ENCODE measurements at regions not wholly inside any gene's neighbourhood (a gene's known extent, or its start where the extent isn't known, plus 50 kb on each side); places are given as distances from the start of the nearest gene placed in this dataset.
"Not testable (repeated sequence)": the region's sequence is repeated elsewhere in the genome, so short reads cannot be mapped to it uniquely, and the experiment has no call there.

DNA sequence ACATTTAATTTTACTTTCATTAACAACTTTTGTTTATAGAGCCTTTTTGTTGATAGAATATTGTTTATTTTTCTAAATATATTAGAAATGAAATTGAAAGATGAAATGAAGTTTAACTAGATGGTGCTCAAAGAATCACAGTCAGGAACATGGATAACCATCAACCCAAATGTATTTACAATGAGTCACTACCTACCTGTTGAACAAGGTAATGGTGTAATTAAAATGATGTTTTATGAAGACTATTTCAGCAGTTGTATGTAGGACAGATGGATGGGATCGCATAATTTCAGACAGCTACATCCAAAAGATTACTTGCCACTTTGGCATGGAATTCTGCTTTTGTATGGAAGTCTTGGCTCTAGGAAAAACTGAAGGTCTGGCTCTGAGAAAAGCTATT lies 403.6 kb upstream of the SLC10A2 start:
- intact Hi-C loops (cut with DNase I), result no loop called here

DNA sequence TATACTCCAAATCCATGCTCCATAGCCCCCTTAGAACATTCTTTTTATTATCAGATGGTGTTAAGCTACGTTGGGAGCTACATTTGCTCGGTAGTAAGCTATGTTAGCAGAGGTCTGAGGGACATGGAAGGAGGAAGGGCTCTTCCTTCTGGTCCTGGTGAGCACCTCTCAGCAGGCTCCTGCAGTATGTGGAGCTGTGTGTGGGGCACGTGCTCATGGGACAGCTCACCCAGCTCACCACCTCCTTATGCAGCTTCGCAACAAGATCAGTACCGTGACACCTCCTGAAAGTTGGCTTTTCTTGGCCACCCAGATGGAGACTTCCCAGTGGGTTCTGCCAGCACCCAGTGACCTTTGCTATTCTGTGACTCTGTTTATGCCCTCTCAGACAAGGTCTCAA lies 400.5 kb upstream of the SLC10A2 start:
- Histone ChIP-seq H3K4me1 (no peaks in the 10 kb centered on the region), H3K36me3 (no peaks in the 10 kb centered on the region), H3K4me3 (no peak overlapping the region), H3K27ac (no peak overlapping the region), H3K9me3 (no peaks in the 10 kb centered on the region), H3K27me3 (ENCODE audit: low read depth) (no peaks in the 10 kb centered on the region)
- intact Hi-C loops (cut with DNase I), result no loop called here
- no peak for TF ChIP-seq CTCF (IDR thresholded peaks at IDR 0.05)
- no peak for ATAC-seq
- DNase-seq, result no peak

More for the DNA sequence above, 403.6 kb upstream of the SLC10A2 start:
- Histone ChIP-seq H3K4me3 (no peak overlapping the region), H3K9me3 (no peaks in the 10 kb centered on the region), H3K4me1 (no peaks in the 10 kb centered on the region), H3K27ac (no peak overlapping the region), H3K27me3 (ENCODE audit: low read depth) (no peaks in the 10 kb centered on the region), H3K36me3 (no peaks in the 10 kb centered on the region)
- ATAC-seq, result no peak
- DNase-seq, result no peak
- TF ChIP-seq CTCF (IDR thresholded peaks at IDR 0.05), result no peak

DNA sequence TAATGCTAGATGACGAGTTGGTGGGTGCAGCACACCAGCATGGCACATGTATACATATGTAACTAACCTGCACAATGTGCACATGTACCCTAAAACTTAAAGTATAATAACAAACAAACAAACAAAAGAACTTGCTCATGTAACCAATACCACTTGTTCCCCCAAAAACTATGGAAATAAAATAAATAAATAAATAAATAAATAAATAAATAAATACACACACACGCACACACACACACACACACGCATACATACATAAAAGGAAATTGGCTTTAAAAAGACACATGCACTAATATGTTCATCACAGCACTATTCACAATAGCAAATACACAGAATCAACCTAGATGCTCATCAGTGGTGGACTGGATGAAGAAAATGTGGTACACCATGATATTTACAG lies 394.0 kb upstream of the SLC10A2 start:
- intact Hi-C loops (cut with DNase I); H3K27ac ChIP-seq; H3K4me1 ChIP-seq; H3K4me3 ChIP-seq; H3K27me3 ChIP-seq (ENCODE audit: low read depth); DNase-seq; ATAC-seq; H3K9me3 ChIP-seq; H3K36me3 ChIP-seq: not testable (repeated sequence)

- H3K4me3 ChIP-seq; DNase-seq; ATAC-seq; H3K27ac ChIP-seq; H3K27me3 ChIP-seq (ENCODE audit: low read depth); intact Hi-C loops (cut with DNase I); H3K4me1 ChIP-seq; H3K36me3 ChIP-seq; H3K9me3 ChIP-seq: not testable (repeated sequence)
Measured at GRCh38 chr13:103457050-103457449, 390.8 kb upstream of the SLC10A2 start.

DNA sequence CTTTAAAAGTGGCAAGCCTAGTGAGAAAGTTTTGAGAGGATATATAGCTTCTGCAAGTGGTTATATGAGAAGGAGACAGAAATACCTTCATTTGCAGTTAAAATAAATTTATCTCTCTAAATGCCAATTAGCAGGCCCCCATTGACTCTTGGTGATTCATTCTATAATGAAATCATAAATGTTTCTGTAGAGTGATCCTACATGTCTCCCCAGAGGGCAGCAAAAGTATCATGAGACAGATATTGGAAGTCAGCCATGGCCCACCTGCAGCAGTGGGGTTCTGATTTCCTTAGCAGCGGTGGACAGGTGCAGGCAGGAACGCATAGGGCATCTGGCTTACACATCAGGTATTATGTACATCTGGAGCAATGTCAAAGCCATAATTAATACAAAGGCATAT lies 385.4 kb upstream of the SLC10A2 start:
- Histone ChIP-seq H3K4me1 (no peaks in the 10 kb centered on the region), H3K36me3 (no peaks in the 10 kb centered on the region), H3K27me3 (ENCODE audit: low read depth) (no peaks in the 10 kb centered on the region), H3K9me3 (no peaks in the 10 kb centered on the region), H3K4me3 (no peak overlapping the region), H3K27ac (no peak overlapping the region)
- no peak for TF ChIP-seq CTCF (IDR thresholded peaks at IDR 0.05)
- no peak for DNase-seq
- ATAC-seq, result no peak
- intact Hi-C loops (cut with DNase I), result no loop called here

DNA sequence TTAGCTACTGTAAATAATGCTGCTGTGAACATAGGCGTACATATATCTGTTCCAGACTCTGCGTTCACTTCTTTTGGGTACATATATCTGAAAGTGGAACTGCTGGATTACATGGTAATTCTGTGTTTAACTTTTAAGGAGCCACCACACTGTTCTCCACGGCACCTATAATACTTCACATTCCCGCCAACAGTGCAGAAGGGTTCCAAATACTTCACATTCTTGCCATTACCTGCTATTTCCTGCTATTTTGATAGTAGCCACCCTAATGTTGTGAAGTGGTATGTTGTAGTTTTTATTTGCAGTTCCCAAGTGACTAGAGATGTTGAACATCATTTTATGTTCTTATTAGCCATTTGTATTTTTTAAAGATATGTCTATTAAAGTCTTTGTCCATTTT lies 377.4 kb upstream of the SLC10A2 start:
- Histone ChIP-seq H3K27ac (no peak overlapping the region), H3K9me3 (no peaks in the 10 kb centered on the region), H3K4me1 (no peaks in the 10 kb centered on the region), H3K27me3 (ENCODE audit: low read depth) (no peaks in the 10 kb centered on the region), H3K4me3 (no peak overlapping the region), H3K36me3 (no peaks in the 10 kb centered on the region)
- TF ChIP-seq CTCF (IDR thresholded peaks at IDR 0.05), result no peak
- no peak for DNase-seq
- no peak for ATAC-seq
- intact Hi-C loops (cut with DNase I), result no loop called here

DNA sequence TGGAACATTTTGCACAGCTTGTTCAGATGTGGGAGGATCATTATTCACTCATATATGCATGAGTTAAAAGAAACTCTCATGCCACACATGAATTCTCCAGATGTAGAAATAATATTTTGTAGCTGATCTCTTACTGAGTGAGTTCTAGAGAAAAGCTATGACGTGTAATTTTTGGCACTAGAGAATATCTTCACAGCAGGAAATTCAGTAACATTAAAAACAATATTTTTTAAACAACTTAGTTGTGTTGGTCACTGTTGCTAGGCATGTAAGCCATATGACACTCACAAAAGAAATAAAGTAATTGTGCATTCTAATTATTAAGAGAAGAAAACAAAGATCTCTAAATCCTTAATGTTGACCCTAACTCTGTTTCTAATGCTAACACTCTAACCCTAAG lies 371.4 kb upstream of the SLC10A2 start:
- Histone ChIP-seq H3K9me3 (no peaks in the 10 kb centered on the region), H3K27ac (no peak overlapping the region), H3K36me3 (no peaks in the 10 kb centered on the region), H3K4me1 (no peaks in the 10 kb centered on the region), H3K27me3 (ENCODE audit: low read depth) (no peaks in the 10 kb centered on the region), H3K4me3 (no peak overlapping the region)
- no peak for DNase-seq
- intact Hi-C loops (cut with DNase I), result no loop called here
- ATAC-seq, result no peak
- TF ChIP-seq CTCF (IDR thresholded peaks at IDR 0.05), result no peak
